Liver (tissue), 7 donors: ENCODE measurements at regions not wholly inside any gene's neighbourhood (a gene's known extent, or its start where the extent isn't known, plus 50 kb on each side); places are given as distances from the start of the nearest gene placed in this dataset.

ENCODE experiments used
- DNase-seq: peaks from one replicate; pipeline ENCODE4 v3.0.0-alpha.2; 2017; ENCODE audit warnings: low spot score
- H3K27ac ChIP-seq, 2 donors: one replicate each; pipeline ENCODE4 v1.7.0; 2013; ENCODE audit warnings: inconsistent platforms in 2 of 2, low read length in 2 of 2, control low read depth in 1 of 2, low read depth in 1 of 2, mild to moderate bottlenecking in 1 of 2
- H3K27me3 ChIP-seq, 4 donors: one replicate each; pipeline versions ENCODE4 v1.6.1 to v1.7.0; 2013; ENCODE audit warnings: low read length in 3 of 4, inconsistent platforms in 1 of 4, mild to moderate bottlenecking in 1 of 4, moderate library complexity in 1 of 4; ENCODE audit not compliant: control insufficient read depth in 4 of 4, insufficient read depth in 4 of 4
- H3K36me3 ChIP-seq, 4 donors: one replicate each; pipeline versions ENCODE4 v1.6.1 to v1.7.0; 2013; ENCODE audit warnings: low read length in 3 of 4, mild to moderate bottlenecking in 3 of 4, low read depth in 1 of 4, moderate library complexity in 1 of 4; ENCODE audit not compliant: control insufficient read depth in 4 of 4, insufficient read depth in 3 of 4
- H3K4me1 ChIP-seq, 4 donors: one replicate each; pipeline versions ENCODE4 v1.6.1 to v1.7.0; 2013; ENCODE audit warnings: low read length in 3 of 4, mild to moderate bottlenecking in 3 of 4, moderate library complexity in 1 of 4; ENCODE audit not compliant: control insufficient read depth in 4 of 4, insufficient read depth in 4 of 4
- H3K4me3 ChIP-seq, 3 donors: one replicate each; pipeline versions ENCODE4 v1.6.1 to v1.7.0; 2013; ENCODE audit warnings: low read length in 3 of 3, control low read depth in 1 of 3, low read depth in 1 of 3, mild to moderate bottlenecking in 1 of 3
- H3K9ac ChIP-seq, 2 donors: one replicate each; pipeline ENCODE4 v1.7.0; 2013; ENCODE audit warnings: low read length in 2 of 2, mild to moderate bottlenecking in 2 of 2, moderate library complexity in 2 of 2, control low read depth in 1 of 2, low read depth in 1 of 2
- H3K9me3 ChIP-seq, 4 donors: one replicate each; pipeline versions ENCODE4 v1.6.1 to v1.7.0; 2013; ENCODE audit warnings: low read length in 3 of 4; ENCODE audit not compliant: control insufficient read depth in 4 of 4
- ATF3 ChIP-seq: IDR thresholded peaks from 2 replicates; pipeline ENCODE4 v1.6.1; 2016; ENCODE audit warnings: antibody characterized with exemption
- CTCF ChIP-seq: fragments of 150-350 bp; IDR thresholded peaks from 2 replicates; pipeline ENCODE4 v1.5.1; 2017; ENCODE audit warnings: improper control_type of control experiment, low read depth, low read length; ENCODE audit not compliant: missing input control
- EGR1 ChIP-seq, 2 donors: IDR thresholded peaks; 2 replicates each; pipeline ENCODE4 v1.6.1; 2016 to 2018; ENCODE audit warnings: antibody characterized with exemption in 2 of 2, low read depth in 2 of 2
- FOXA1 ChIP-seq: IDR thresholded peaks from 2 replicates; pipeline ENCODE4 v1.6.1; 2016; ENCODE audit warnings: antibody characterized with exemption
- FOXA2 ChIP-seq: IDR thresholded peaks from 2 replicates; pipeline ENCODE4 v1.6.1; 2016; ENCODE audit warnings: antibody characterized with exemption
- GABPA ChIP-seq, 2 donors: IDR thresholded peaks in 1 of 2; conservative IDR thresholded peaks in 1 of 2; 2 replicates each; pipeline ENCODE4 v1.6.1; 2016; ENCODE audit warnings: antibody characterized with exemption in 2 of 2, mild to moderate bottlenecking in 1 of 2, moderate library complexity in 1 of 2
- HNF4A ChIP-seq, 2 donors: conservative IDR thresholded peaks; 2 replicates each; pipeline ENCODE4 v1.6.1; 2016; ENCODE audit warnings: antibody characterized with exemption in 2 of 2, mild to moderate bottlenecking in 2 of 2
- HNF4G ChIP-seq: IDR thresholded peaks from 2 replicates; pipeline ENCODE4 v1.6.1; 2016; ENCODE audit warnings: antibody characterized with exemption
- JUND ChIP-seq, 2 donors: IDR thresholded peaks; 2 replicates each; pipeline ENCODE4 v1.6.1; 2016; ENCODE audit warnings: antibody characterized with exemption in 2 of 2
- MAX ChIP-seq: IDR thresholded peaks from 2 replicates; pipeline ENCODE4 v1.6.1; 2016; ENCODE audit warnings: antibody characterized with exemption
- NR2F2 ChIP-seq: IDR thresholded peaks from 2 replicates; pipeline ENCODE4 v1.6.1; 2016; ENCODE audit warnings: antibody characterized with exemption
- RAD21 ChIP-seq, 2 donors: IDR thresholded peaks; 2 replicates each; pipeline ENCODE4 v1.6.1; 2016; ENCODE audit warnings: antibody characterized with exemption in 2 of 2, mild to moderate bottlenecking in 2 of 2
- REST ChIP-seq: IDR thresholded peaks from 2 replicates; pipeline ENCODE4 v1.6.1; 2016; ENCODE audit warnings: antibody characterized with exemption, mild to moderate bottlenecking
- RXRA ChIP-seq, 2 donors: IDR thresholded peaks; 2 replicates each; pipeline ENCODE4 v1.6.1; 2017 to 2018; ENCODE audit warnings: antibody characterized with exemption in 2 of 2, mild to moderate bottlenecking in 1 of 2
- SP1 ChIP-seq: IDR thresholded peaks from 2 replicates; pipeline ENCODE4 v1.6.1; 2018; ENCODE audit warnings: antibody characterized with exemption, mild to moderate bottlenecking
- TAF1 ChIP-seq: conservative IDR thresholded peaks from 2 replicates; pipeline ENCODE4 v1.6.1; 2016; ENCODE audit warnings: antibody characterized with exemption, mild to moderate bottlenecking
- YY1 ChIP-seq: IDR thresholded peaks from 2 replicates; pipeline ENCODE4 v1.6.1; 2016; ENCODE audit warnings: antibody characterized with exemption, mild to moderate bottlenecking
- ZBTB33 ChIP-seq: IDR thresholded peaks from 2 replicates; pipeline ENCODE4 v1.6.1; 2016; ENCODE audit warnings: antibody characterized with exemption
- donor health status: healthy.
- donor health status: healthy.
- donor health status: healthy.
- donor health status: healthy.

GRCh38 chrY:8652445-8652844 lies 684.8 kb upstream of the TSPY4 start (continued):
- no peak for TF ChIP-seq NR2F2
- no peak for TF ChIP-seq ZBTB33
- no peak for TF ChIP-seq HNF4G

- Histone ChIP-seq H3K36me3 (no peaks in the 10 kb centered on the region), H3K27me3 (no peaks in the 10 kb centered on the region), H3K4me1 (no peaks in the 10 kb centered on the region), H3K4me3 (no peak overlapping the region), H3K9ac (no peak overlapping the region), H3K27ac (no peak overlapping the region), H3K9me3 (no peaks in the 10 kb centered on the region)
- DNase-seq: no peak
- no peak for TF ChIP-seq SP1
- no peak for TF ChIP-seq GABPA (IDR thresholded peaks at IDR 0.05 in 1 of 2, conservative IDR thresholded peaks at IDR 0.05 in 1 of 2)
- TF ChIP-seq RAD21 (IDR thresholded peaks at IDR 0.05): no peak
- no peak for TF ChIP-seq HNF4A (conservative IDR thresholded peaks at IDR 0.05)
- TF ChIP-seq HNF4G: no peak
- TF ChIP-seq ZBTB33: no peak
- TF ChIP-seq TAF1: no peak
- TF ChIP-seq YY1: no peak
- no peak for TF ChIP-seq MAX
- no peak for TF ChIP-seq CTCF
- TF ChIP-seq NR2F2: no peak
- TF ChIP-seq EGR1 (IDR thresholded peaks at IDR 0.05; ENCODE audit: low read depth in 2 of 2): no peak
- TF ChIP-seq ATF3: no peak
- TF ChIP-seq FOXA1: no peak
- no peak for TF ChIP-seq FOXA2
- TF ChIP-seq RXRA (IDR thresholded peaks at IDR 0.05): no peak
- TF ChIP-seq JUND (IDR thresholded peaks at IDR 0.05): no peak
- no peak for TF ChIP-seq REST
Observed at GRCh38 chrY:8655017-8655416, 682.2 kb upstream of the TSPY4 start.
